Coronary artery (tissue), 2 donors: ENCODE measurements at regions not wholly inside any gene's neighbourhood (a gene's known extent, or its start where the extent isn't known, plus 50 kb on each side); places are given as distances from the start of the nearest gene placed in this dataset.
A peak's percentile ranks its signal among the peaks of the same experiment; 100 is the strongest.

Experiments
- DNase-seq: peaks from one replicate; pipeline ENCODE4 v3.0.0-alpha.2; 2017; ENCODE audit warnings: low spot score
- H3K27ac ChIP-seq, 2 donors: fragments of 200-600 bp; sonication (generic); one replicate each; pipeline ENCODE4 v1.5.1; 2016 to 2019
- H3K4me3 ChIP-seq: fragments of 200-600 bp; sonication (generic); 2 replicates; pipeline ENCODE4 v1.5.1; 2016; ENCODE audit warnings: mild to moderate bottlenecking, moderate library complexity
- TF ChIP-seq, protein P1 (sequence below): fragments of 200-600 bp; sonication (generic); IDR thresholded peaks from one replicate; pipeline ENCODE4 v1.5.1; 2019; ENCODE audit warnings: antibody characterized with exemption

GRCh38 chr2:200743042-200743676 is 68.6 kb upstream of the BZW1 start:
- H3K4me3 ChIP-seq, result no peak overlapping the region
- peak overlapping the region; percentile 78 to 97 for H3K27ac ChIP-seq
- TF ChIP-seq, protein P1, sequence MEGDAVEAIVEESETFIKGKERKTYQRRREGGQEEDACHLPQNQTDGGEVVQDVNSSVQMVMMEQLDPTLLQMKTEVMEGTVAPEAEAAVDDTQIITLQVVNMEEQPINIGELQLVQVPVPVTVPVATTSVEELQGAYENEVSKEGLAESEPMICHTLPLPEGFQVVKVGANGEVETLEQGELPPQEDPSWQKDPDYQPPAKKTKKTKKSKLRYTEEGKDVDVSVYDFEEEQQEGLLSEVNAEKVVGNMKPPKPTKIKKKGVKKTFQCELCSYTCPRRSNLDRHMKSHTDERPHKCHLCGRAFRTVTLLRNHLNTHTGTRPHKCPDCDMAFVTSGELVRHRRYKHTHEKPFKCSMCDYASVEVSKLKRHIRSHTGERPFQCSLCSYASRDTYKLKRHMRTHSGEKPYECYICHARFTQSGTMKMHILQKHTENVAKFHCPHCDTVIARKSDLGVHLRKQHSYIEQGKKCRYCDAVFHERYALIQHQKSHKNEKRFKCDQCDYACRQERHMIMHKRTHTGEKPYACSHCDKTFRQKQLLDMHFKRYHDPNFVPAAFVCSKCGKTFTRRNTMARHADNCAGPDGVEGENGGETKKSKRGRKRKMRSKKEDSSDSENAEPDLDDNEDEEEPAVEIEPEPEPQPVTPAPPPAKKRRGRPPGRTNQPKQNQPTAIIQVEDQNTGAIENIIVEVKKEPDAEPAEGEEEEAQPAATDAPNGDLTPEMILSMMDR, result no peak
- no peak for DNase-seq

GRCh38 chr2:200744201-200744602 is 67.5 kb upstream of the BZW1 start:
- H3K27ac ChIP-seq, result no peak overlapping the region
- no peak for DNase-seq

GRCh38 chr2:200746301-200746700 is 65.4 kb upstream of the BZW1 start:
- no peak overlapping the region for H3K4me3 ChIP-seq
- H3K27ac ChIP-seq, result no peak overlapping the region
- TF ChIP-seq, protein P1, result no peak
- no peak for DNase-seq

More at GRCh38 chr2:200744201-200744602, 67.5 kb upstream of the BZW1 start:
- TF ChIP-seq, protein P1, result no peak
- H3K4me3 ChIP-seq, result no peak overlapping the region

DNA sequence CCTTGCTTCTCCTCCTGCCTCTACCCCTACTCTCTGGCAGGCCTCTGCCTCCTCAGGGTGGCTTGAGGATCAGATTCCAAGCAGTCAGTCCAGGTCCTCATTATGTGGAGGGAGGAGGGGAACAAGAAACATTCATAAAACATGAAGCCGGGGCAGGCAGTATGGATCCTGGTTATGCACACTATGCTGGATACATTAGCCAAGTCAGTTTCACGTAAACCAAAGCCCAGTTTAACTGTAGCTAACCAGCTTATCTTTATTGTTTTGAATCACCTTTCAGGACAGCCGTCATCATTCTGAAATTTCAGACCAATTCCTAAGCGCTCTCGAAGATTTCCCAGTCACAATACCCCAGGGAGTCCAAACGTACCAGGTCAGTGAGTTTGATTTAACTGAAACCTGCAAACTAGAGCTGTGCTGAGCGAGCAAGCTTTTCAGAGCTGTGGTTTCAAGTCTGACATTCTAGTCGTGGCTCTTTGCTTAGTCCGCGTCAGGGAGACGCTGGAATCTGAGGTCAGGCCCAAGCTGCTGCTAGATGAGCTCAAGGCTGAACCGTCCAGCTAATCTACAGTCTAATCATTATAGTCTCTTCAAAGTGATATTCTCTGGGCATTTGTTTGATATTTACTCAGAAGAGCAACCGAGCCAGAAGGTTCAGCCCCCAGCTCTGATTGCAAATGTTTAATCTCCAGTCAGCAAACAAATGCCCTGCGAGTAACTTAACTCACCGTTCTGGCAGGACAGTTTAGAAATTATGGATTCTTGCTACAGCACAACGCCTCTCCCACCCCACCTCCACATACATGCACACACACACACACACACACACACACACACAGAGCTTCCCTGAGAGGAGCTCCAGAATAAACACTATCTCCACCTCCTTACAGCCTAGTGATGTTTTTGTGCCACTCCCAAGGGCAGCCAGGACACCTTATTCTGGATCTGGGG is 63.8 kb upstream of the BZW1 start:
- TF ChIP-seq, protein P1, result no peak
- DNase-seq, result peak; percentile 69
- Histone ChIP-seq H3K4me3 (no peak overlapping the region), H3K27ac (peak overlapping the region in 1 of 2 donors; percentile 67)

- DNase-seq, result peak; percentile 49
- Histone ChIP-seq H3K27ac (peak overlapping the region in 1 of 2 donors; percentile 67), H3K4me3 (no peak overlapping the region)
- TF ChIP-seq, protein P1, result no peak
Observed at GRCh38 chr2:200748779-200749178, 62.9 kb upstream of the BZW1 start.

- no peak overlapping the region for H3K27ac ChIP-seq
- no peak overlapping the region for H3K4me3 ChIP-seq
- TF ChIP-seq, protein P1, result no peak
- DNase-seq, result peak; percentile 56
Observed at GRCh38 chr2:200749631-200750322, 61.9 kb upstream of the BZW1 start.
